ENCODE measurements at regions not wholly inside any gene's neighbourhood (a gene's known extent, or its start where the extent isn't known, plus 50 kb on each side); places are given as distances from the start of the nearest gene placed in this dataset.

GRCh38 chr1:101532377-101532776 is 295.6 kb downstream of the S1PR1 start:
- TF ChIP-seq CTCF (IDR thresholded peaks at IDR 0.05) (no peak), POLR2A (IDR thresholded peaks at IDR 0.05) (no peak)
